ENCODE measurements at regions not wholly inside any gene's neighbourhood (a gene's known extent, or its start where the extent isn't known, plus 50 kb on each side); places are given as distances from the start of the nearest gene placed in this dataset.

DNA sequence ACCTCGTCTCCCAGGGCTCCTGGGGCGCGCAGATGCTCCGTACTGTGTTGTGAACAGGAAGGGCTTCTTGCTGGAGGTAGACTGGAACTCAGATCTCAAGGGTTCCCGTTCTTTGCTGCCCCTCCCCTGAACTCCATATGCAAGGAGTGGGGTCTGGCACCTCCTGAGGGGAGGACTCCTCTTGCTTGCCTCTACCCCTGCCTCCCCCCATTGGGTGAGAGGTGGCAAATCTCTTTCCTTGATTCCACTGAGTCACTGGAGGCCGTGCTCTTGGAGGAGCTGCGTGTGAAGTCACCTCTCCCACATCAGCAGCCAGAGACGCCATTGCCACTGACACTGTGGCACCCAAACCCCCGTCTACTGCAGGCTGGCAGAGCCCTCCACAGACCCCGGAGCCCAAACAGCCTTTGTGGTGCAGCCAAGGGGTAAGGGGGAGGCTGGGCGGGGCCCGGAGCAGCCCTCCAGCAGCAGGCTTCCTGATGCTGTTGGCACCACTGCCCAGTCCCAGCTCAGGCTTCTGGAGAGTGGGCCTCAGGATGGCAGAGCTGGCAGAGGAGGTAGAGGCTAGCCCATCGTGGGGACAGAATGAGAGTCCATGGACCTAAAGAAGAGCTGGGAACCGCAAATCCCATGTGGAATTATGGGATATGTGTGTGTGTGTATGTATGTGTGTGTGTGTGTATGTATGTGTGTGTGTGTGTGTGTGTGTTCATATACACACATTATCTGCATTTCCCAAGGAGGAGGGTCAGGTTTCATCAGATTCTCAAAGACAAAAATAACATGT, 104.9 kb upstream of the RUNX3 start:
- no peak for FAIRE-seq

DNA sequence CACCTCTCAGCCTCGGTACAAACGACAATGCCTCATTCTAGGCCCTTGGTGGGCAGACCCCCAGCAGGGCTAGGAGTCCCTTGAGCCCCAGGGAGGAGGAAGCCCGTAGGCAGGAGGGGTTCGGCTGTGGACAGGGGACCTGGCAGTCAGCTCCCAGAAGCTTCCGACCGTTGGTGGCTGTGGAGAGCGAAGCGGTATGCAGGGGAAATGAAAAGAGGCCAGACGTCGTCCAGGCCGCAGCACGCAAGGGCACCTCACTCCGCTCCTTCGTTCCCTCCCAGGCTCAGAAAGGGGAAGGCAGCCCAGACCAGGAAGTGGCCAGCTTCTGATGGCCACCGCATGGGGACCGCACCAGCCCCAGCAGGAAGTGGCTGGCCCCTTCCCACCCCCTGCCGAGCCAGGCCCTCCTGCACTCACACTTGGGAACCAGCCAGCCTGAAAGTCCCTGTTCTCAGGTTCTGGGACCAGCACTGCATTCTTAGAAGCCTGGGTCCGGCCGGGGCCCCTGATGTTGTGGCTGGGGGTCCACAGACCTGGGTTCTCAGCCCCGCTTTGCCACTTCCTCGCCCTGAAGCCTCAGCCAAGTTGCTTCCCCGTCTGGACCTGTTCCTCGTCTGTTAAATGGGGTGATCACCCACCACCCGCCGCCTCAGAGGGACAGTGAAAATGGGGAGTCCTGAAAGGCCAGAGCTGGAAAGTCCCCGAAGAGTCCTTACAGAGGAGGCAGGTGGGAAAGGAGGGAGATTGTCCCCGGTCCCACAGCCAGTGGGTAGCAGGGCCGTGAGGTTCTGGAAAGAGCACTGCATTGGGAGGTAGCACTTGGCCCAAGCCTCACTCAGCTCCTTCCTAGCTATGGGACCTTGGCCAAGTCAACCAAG, 104.0 kb upstream of the RUNX3 start:
- no peak for FAIRE-seq

DNA sequence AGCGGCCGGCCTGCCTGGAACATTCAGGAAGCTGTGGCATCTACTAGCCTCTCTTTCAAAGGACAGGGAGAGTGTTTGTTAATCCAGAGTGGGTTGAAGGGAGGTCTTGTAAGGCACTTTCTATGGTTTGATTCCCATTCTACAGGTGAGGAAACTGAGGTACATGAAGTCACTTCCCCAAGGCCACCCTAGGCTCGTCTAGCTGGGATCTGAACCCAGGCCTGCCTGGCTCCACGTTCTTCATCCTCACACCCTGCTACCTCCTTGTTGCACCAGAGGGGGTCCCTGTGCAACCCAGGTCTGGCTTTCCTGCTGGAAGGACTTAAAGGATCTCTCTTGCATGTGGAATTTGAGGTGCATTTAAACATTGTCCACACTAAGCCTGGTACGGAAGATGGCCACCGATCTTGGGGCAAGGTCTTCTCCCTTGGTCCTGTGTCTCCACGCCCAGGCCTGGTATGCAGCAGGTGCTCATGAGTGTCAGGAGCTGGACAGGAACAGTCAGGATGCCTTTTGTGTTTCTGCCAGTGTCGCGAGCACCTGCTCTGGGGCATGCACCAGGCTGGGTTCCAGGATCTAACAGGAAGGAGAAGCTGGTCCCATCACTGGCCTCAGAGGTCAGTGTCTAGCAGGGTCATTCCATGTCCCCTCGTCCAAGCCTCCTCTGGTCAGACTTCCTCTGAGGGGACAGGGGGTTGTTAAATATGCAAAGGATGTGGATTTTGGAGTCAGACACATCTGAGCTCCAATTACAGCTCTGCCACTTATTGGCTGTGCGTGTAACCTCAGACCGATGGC, 103.2 kb upstream of the RUNX3 start:
- no peak for FAIRE-seq

DNA sequence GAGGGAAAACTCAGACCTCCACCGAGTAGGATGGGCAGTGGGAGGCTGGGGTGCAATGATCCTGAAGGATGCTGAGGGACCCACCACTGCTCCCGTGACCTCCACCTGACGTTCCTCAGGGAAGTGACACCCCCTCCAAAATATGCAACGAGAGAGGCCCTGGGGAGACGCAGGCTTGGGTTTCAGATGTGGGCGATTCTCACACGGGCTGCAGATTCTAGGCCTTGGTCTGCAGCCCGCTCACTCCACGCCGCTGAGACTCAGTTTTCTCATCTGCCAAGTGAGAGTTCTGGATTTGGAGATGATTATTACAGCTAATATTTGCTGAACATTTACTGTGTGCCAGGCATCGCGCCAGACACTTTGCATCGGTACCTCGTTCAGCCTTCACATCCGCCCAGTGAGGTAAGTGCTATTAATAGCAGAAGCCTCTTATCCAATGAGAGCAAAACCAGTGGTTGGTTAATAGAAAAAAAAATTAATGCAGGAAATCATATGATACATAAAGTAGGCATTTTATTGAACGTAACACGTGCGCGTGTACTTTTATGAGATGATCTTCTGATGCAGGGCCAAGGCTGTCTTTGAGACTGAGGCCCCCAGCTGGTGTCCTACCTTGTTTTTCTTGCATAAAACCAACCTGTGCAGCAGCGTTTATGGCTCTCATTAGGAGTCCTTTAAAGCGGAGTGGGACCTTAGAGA, 102.0 kb upstream of the RUNX3 start:
- FAIRE-seq, result no peak

DNA sequence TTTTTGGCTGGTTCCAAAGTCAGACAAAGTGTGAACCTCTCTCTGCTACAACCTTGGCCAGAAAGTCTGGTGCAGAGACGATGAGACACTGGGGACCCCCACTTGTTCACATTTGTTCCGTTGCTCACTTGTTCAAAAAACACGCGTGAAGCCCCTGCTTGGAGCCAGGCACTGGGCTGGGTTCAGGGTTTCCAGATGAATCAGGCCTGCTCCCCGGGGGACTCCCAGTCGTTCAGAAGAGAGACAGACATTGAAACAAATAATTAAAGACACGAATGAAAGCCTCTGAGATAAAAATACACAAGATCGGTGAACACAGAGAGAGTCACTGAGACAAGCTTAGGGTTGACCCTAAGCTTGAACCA, 101.5 kb upstream of the RUNX3 start:
- FAIRE-seq, result no peak

DNA sequence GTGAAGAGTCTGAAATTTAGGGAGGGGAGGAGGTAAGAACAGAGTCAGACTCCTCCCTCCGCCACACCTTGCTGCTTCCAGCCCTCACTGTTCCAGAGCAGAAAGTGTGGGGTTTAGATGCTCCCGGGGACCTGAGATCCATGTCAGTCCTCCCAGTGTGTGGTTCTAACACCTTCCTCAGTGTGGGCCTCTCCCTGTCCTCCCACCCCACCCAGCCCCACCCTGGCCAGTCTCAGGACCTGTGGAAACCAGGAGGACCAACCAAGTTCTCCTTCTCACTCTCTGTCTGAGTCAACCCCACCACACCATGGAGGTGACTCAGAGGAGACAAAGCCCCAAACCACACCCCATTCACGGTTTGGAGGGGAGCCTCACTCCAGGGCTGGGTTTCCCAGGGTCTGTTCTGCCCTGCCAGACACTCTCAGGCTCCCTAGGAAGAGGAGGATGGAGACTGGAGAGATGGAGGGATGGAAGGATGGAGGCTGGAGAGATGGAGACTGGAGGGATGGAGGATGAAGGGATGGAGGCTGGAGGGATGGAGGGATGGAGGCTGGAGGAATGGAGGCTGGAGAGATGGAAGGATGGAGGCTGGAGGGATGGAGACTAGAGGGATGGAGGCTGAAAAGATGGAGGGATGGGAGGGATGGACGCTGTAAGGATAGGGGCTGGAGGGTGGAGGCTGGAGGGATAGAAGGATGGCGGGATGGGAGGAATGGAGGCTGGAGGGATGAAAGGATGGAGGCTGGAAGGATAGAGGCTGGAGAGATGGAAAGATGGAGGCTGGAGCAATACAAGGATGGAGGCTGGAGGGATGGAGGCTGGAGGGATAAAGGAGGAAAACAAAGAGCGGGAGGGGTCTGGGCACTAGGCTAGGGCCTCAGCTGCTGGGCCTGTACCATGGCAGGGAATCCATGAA, 100.9 kb upstream of the RUNX3 start:
- FAIRE-seq, result no peak

DNA sequence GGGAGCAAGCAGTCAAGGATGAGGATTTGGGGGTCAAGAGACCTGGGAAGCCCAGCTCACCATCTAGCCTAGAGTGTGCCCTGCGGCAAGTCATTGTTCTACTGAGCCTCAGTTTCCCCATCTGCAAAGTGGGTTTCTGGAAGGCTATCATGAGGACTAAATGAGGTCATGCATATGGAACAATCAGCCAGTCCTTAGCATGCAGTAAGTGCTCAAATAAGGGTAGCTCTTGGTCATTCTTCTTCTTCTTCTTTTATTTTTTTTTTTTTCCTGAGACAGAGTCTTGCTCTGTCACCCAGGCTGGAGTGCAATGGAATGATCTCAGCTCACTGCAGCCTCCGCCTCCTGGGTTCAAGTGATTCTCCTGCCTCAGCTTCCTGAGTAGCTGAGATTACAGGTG, 99.9 kb upstream of the RUNX3 start:
- FAIRE-seq, result no peak

DNA sequence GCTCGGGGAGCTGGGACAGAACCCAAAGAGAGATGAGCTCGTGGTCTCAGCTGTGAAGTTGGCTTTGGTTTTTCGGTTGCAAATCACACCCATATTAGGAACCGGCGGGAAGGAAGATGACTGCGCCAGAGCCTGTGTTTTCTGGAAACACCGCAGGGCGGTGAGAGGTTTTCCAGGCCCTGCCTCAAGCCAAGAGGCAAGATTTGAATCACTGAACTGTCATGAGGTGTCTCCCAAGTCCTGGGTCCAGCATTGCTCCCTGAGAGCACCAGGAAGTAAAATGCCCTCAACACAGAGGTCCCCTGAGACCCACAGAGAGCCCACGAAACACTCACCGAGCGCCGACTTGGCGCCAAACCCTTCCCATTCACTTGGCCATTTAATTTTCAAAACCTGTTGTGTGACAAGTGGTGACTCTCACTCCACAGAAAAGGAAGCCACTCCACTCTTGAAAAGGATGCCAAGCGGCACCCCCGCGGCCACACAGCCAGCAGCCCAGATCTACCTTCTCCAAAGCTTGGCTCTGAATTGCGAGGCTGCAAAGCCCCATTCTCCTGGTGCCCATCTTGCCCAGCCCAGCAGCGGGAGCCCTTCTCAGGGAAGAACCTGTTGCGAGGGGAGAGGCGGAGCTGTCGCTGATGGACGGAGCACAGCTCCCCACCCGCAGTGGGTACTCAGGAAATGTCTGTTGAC, 99.0 kb upstream of the RUNX3 start:
- no peak for FAIRE-seq

DNA sequence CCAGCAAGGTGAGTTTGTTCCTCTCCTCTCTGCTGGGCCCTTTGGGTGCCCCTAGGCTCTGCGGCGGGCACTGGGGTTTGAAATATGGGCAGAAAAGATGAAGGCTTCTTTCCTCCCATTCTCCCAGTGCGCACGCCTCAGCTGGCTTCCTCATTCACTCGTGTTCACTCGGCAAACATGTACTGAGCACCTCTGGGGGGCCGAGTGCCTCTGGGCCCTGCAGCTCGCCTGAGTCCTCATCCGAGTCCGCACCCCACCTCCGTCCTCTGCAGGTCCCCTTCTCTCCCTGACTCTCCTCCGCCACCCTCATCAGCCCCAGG, 98.5 kb upstream of the RUNX3 start:
- FAIRE-seq, result no peak

DNA sequence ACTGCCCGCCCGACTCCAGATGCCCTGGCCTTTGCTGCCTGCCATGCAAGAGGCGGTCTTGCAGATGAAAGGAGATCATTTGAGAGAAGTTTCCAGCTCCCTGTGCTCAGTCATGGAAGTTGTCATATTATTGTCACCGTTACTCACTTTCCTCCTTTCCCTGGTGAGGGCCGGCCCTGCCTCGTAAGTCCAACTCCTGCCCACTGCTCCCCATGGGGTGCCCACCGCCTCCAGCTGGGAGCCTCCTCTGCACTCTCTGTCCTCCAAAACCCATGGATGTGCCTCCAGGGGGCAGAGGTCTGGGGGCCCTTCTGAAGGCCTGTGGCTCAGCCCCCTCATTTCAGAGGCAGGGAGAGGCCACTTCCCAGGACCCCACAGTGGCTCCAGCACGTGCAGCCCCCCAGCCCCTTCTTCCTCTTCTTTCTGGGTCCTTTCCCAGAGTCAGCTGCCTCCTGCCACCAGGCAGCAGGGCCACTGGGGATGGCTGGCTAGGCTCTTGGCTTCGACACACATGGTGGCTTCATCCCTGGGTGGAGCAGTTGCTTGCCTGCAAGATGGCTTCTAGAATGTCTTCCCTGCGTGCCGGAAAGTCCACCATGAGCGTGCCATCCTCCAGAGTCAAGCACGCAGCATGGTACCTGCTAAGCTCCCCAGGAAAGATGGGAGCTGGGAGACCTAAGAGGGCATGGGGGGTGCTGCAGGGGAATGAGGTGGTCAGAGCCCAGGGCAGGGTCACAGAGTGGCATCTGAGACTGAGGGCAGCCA, 97.9 kb upstream of the RUNX3 start:
- no peak for FAIRE-seq

DNA sequence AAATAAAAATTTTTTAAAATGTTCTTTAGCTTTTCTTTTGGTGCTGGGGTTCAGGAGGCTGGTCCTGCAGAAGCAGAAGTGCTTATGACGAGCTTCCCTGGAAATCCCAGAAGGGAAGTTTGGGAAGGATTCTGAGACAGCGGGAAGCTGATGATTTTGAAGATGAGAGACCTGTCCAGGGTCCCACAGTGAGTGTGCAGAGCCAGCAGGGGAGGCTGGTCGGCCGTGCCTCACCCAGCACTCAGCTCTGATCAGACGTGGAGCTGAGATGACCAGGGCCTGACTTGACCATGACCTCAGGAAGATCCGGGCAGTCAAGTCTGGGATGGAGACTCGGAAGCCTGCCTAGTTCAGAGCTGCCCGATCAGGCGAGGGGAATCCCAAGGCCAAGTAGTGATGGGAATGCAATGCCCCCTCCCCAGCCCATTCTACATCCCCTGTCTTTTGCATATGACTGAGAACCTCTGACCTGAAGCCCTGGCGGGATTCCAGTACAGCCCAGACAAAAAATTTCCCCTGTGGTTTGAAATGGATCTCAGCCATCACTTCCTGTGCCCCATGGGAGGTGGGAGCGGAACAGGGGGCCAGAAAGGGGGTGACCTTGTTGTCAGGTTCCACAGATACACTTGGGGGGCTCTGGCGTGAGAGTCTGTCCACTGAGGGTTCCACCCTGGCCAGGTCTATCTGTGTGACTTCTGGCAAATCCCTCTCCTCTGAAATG, 96.8 kb upstream of the RUNX3 start:
- no peak for FAIRE-seq

DNA sequence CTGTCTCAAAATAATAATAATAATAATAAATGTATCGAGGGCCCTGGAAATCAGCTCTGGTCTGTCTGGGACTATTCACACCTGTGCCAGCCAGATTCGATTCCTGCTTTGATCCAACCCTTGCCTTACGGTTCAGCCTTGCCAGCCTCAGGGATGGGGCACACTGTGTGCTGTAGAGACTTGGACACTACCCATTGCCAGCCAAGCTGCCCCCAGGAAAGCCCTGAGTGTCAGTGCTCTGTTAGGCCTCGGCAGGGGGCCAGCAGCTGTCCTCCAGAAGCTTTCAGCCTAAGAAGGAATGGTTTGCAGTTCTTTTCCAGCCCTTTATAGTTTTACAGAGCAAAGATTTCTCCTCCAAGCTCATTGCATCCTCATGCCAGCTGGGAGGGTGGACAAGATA, 96.2 kb upstream of the RUNX3 start:
- no peak for FAIRE-seq

DNA sequence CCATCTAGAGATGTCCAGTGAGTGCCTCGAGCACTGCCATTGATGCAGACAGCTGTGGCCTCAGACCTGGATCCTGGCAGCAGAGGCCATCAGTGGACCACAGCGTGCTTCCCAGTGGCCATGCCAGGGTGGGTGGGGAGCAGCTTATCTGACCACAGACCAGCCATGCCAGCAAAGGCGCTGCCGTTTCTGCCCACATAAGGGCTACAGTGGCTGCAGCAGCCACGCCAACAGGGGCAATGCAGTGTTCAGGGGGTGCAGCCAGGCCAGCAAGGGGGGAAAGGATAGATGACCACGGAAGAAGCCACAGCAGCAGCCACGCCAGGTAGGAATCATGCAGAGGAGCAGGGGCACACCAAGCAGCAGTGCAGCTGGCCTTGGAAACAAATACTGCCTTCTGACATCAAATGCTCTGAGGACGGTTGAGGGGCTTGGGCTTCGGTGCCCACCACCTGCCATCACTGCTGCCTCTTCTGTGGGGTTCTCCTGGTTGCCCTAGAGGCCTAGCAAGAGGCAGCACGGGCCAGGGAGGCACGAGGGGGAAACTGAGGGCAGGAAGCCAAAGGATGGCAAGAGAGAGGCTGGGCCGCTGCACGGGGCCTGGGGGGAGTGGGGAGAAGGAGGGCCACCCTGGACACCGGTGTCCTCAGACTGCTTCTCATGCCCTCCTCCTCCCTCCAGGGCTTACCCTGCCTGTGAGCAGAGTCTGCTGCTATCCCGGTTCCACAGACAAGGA, 94.7 kb upstream of the RUNX3 start:
- no peak for FAIRE-seq

DNA sequence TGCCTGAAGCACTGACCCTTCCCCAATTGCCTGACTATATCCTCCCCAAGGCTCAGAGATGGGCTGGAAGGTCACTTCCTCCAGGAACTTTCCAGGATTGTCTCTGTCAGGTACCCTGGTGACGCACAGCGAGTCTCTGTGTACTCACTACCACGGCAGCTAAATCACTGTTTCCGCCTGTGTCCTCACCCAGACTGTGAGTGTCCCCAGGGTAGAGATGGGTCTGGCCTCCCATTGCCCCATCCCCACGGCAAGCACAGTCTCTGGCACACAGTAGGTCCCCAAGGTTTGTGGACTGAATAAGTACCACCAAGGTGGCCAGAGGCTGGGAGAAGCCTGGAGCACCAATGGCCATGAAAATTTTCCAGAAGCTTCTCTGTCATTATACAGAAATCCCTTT, 93.8 kb upstream of the RUNX3 start:
- no peak for FAIRE-seq

DNA sequence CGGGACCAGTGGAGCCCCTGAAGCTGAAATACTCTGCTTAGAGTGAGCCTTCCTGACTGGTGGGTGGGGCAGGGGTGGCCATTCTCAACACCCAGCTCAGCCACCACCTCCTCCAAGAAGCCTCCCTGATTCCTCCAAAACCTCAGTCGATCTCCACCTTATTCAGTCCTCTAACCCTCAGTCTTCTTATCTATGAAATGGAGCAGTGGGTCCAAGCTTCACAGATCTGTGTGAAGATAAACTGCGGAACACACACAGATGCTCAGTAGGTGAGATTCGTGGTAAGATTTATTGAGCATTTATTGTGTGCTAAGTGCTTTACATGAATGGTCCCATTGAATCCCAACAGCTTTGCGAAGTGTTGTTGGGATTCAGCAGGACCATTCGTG, 93.1 kb upstream of the RUNX3 start:
- FAIRE-seq, result no peak

DNA sequence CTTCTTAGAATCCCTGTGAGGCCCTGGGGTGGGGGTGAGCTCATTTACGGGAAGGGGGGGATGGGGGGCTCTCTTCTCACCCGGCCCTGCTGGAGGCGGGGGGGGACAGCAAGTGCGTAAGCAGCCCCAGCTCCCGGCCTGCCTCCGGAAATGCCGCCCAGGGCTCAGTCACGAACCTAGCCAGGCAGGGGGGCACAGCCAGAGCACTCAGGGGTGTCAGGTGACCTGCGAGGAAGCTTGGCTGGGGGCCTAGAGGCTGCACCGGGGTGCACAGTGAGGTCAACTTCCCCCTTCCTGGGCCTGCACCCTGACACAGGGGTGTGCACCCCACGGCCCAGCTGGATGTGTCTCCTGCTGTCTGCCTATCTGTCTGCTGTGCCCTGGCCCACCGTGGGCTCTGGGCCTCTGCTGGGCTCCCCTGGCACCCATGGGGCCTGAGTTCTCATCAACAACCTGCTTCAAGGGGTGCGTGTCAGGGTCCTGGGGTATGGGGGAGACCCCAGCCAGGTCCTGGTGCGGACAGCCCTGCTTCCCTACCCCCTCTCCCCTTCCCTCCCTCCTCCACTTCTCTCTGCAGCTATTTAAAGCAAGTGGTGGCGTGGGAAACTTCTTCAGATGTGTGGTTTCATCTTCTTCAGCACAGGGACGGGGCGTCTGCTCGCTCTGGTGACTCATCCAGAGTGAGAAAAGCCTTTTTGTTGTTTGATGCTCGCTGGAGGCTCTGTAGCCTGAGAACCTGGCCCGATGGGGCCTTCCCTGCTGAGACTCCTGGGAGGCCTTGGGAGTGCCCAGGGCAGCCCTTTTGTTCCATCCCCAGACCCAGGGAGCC, 92.5 kb upstream of the RUNX3 start:
- FAIRE-seq, result no peak

DNA sequence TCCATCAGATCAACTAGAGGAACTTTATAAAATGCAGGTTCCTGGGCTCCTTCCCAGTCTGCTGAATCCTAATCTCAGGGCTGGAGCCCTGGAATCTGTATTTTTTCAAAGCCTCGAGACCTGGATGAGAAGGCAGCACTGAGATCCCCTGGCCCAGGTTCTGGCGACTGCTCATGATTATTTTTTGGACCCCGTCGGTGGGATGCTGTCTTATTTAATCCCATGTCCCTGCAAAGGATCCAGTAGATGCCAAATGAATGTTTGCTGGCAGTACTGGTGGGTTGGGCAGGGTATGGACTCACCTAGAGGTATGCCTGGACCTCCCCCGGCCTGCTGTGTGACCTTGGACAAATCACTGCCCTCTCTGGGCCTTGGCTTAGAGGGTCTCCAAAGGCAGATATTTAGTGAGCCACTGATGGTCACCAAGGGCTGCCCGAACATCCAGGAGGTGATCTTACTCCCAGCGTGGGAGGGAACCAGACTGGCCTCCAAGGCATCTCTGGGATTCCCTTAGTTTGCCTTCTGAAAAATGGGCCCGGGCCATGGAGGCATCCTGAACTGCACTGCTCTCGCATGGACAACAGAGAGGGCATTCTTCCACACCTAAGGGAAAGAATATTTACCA, 91.6 kb upstream of the RUNX3 start:
- FAIRE-seq, result no peak
